Fibroblast of lung (primary cell): ENCODE measurements at regions not wholly inside any gene's neighbourhood (a gene's known extent, or its start where the extent isn't known, plus 50 kb on each side); places are given as distances from the start of the nearest gene placed in this dataset.

ENCODE experiments used
- DNase-seq, 2 donors: peaks; one replicate each; pipeline versions ENCODE4 v3.0.0 to v3.0.0-alpha.2; 2010; ENCODE audit warnings: low read depth in 2 of 2
- H2AFZ ChIP-seq: 2 replicates; pipeline ENCODE4 v1.5.1; 2012; ENCODE audit warnings: low read length, control low read depth, inconsistent platforms
- H3K27ac ChIP-seq: 2 replicates; pipeline ENCODE4 v1.5.1; 2011; ENCODE audit warnings: low read length, control low read depth; ENCODE audit not compliant: insufficient read depth
- H3K27me3 ChIP-seq: 2 replicates; pipeline ENCODE4 v1.5.1; 2011; ENCODE audit warnings: mild to moderate bottlenecking, low read length; ENCODE audit not compliant: control insufficient read depth, insufficient read depth
- H3K36me3 ChIP-seq: 2 replicates; pipeline ENCODE4 v1.5.1; 2011; ENCODE audit warnings: low read length; ENCODE audit not compliant: control insufficient read depth, insufficient read depth
- H3K4me1 ChIP-seq: 2 replicates; pipeline ENCODE4 v1.5.1; 2011; ENCODE audit warnings: low read length; ENCODE audit not compliant: control insufficient read depth, insufficient read depth; ENCODE audit errors: extremely low read depth
- H3K4me2 ChIP-seq: 2 replicates; pipeline ENCODE4 v1.5.1; 2011; ENCODE audit warnings: low read length, control low read depth; ENCODE audit not compliant: insufficient read depth; ENCODE audit errors: extremely low read depth
- H3K4me3 ChIP-seq, 4 experiments: fragments of 200-600 bp in 1 of 4; sonication (generic) in 1 of 4; replicated peaks in 1 of 4; 2 replicates each; pipeline ENCODE4 v1.5.1; 2011 to 2016; ENCODE audit warnings: low read length in 4 of 4, low read depth in 3 of 4, mild to moderate bottlenecking in 3 of 4, control low read depth in 2 of 4, inconsistent platforms in 1 of 4, mixed read lengths in 1 of 4; ENCODE audit not compliant: insufficient read depth in 1 of 4; ENCODE audit errors: control extremely low read depth in 1 of 4
- H3K79me2 ChIP-seq: 2 replicates; pipeline ENCODE4 v1.5.1; 2012; ENCODE audit warnings: mild to moderate bottlenecking, low read length, inconsistent platforms; ENCODE audit not compliant: control insufficient read depth, insufficient read depth
- H3K9ac ChIP-seq: 2 replicates; pipeline ENCODE4 v1.5.1; 2011; ENCODE audit warnings: mild to moderate bottlenecking, low read length, control low read depth; ENCODE audit not compliant: insufficient read depth
- H3K9me3 ChIP-seq: 2 replicates; pipeline ENCODE4 v1.5.1; 2012; ENCODE audit warnings: low read depth, low read length; ENCODE audit not compliant: control insufficient read depth, insufficient read depth
- H4K20me1 ChIP-seq: 2 replicates; pipeline ENCODE4 v1.5.1; 2011; ENCODE audit warnings: low read length; ENCODE audit not compliant: control insufficient read depth, insufficient read depth; ENCODE audit errors: extremely low read depth
- EZH2 ChIP-seq: IDR thresholded peaks from 2 replicates; pipeline ENCODE4 v1.5.1; 2012; ENCODE audit warnings: low read length, control low read depth, mild to moderate bottlenecking; ENCODE audit errors: missing control alignments
- TF ChIP-seq, protein P1 (sequence below), 2 donors: IDR thresholded peaks in 1 of 2; conservative IDR thresholded peaks in 1 of 2; 1 replicate in 1 of 2; 2 replicates in 1 of 2; pipeline ENCODE4 v1.5.1; 2011 to 2012; ENCODE audit warnings: low read length in 2 of 2, control low read depth in 1 of 2, inconsistent platforms in 1 of 2, low read depth in 1 of 2, mild to moderate bottlenecking in 1 of 2

DNA sequence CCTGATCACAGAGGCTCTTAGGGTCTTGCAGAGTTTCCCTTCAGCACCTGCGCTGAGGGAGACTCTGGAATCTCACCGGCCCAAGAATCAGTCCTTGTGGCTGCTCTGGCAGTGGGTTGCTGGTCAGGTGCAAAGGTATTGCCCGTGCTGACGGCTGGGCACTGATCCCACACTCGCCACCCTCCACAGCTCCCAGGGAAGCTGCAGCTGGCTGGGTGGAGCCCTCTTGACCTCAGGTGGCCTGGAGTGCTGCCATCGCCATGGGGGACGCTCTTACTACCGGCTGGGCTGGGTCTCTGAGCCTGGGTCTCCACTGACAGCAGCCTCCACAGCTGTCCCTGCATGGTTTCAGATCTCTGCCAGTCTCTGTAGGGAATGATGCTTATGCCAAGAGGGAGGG, 52.6 kb upstream of the EPHB3 start:
- no peaks in the 10 kb centered on the region for H4K20me1 ChIP-seq
- no peaks in the 10 kb centered on the region for H3K4me1 ChIP-seq
- H3K27me3 ChIP-seq, result peaks cover 52% of the 10 kb centered on the region
- no peak for DNase-seq
- H3K9ac ChIP-seq, result no peak overlapping the region
- no peaks in the 10 kb centered on the region for H3K79me2 ChIP-seq
- no peaks in the 10 kb centered on the region for H3K36me3 ChIP-seq
- no peaks in the 10 kb centered on the region for H3K9me3 ChIP-seq
- no peak overlapping the region for H2AFZ ChIP-seq
- H3K4me3 ChIP-seq, result no peak overlapping the region
- TF ChIP-seq EZH2, result no peak
- TF ChIP-seq, protein P1, sequence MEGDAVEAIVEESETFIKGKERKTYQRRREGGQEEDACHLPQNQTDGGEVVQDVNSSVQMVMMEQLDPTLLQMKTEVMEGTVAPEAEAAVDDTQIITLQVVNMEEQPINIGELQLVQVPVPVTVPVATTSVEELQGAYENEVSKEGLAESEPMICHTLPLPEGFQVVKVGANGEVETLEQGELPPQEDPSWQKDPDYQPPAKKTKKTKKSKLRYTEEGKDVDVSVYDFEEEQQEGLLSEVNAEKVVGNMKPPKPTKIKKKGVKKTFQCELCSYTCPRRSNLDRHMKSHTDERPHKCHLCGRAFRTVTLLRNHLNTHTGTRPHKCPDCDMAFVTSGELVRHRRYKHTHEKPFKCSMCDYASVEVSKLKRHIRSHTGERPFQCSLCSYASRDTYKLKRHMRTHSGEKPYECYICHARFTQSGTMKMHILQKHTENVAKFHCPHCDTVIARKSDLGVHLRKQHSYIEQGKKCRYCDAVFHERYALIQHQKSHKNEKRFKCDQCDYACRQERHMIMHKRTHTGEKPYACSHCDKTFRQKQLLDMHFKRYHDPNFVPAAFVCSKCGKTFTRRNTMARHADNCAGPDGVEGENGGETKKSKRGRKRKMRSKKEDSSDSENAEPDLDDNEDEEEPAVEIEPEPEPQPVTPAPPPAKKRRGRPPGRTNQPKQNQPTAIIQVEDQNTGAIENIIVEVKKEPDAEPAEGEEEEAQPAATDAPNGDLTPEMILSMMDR (conservative IDR thresholded peaks at IDR 0.05 in 1 of 2, IDR thresholded peaks at IDR 0.05 in 1 of 2; ENCODE audit: low read depth in 1 of 2, low read length in 2 of 2), result no peak
- H3K4me2 ChIP-seq, result no peak overlapping the region
- no peak overlapping the region for H3K27ac ChIP-seq

DNA sequence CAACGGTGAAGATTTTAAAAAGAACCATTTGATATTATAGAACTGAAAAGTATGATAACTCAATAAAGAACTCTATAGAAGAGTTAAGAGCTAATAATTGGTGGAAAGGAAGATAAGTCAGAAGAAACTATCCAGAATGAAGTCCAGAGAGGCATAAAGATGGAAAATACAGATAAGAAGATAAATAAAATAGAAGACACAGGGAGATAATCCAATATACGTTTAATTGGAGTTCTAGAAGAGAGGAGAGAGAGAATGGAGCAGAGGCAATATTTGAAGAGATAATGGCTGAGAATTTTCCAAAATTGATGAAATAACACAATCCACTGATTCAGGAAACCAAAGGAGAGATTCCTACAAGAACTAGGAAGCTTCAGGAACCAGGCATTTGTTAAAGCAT, 49.8 kb upstream of the EPHB3 start:
- H3K79me2 ChIP-seq, result no peaks in the 10 kb centered on the region
- no peak for DNase-seq
- no peaks in the 10 kb centered on the region for H3K36me3 ChIP-seq
- H3K4me3 ChIP-seq, result no peak overlapping the region
- no peaks in the 10 kb centered on the region for H3K4me1 ChIP-seq
- H2AFZ ChIP-seq, result no peak overlapping the region
- H3K4me2 ChIP-seq, result no peak overlapping the region
- no peak overlapping the region for H3K9ac ChIP-seq
- peaks cover 53% of the 10 kb centered on the region for H3K27me3 ChIP-seq
- no peaks in the 10 kb centered on the region for H4K20me1 ChIP-seq
- TF ChIP-seq EZH2, result no peak
- TF ChIP-seq, protein P1 (conservative IDR thresholded peaks at IDR 0.05 in 1 of 2, IDR thresholded peaks at IDR 0.05 in 1 of 2; ENCODE audit: low read depth in 1 of 2, low read length in 2 of 2), result no peak
- H3K9me3 ChIP-seq, result no peaks in the 10 kb centered on the region
- H3K27ac ChIP-seq, result no peak overlapping the region
